H1 (cell line): ENCODE measurements at regions not wholly inside any gene's neighbourhood (a gene's known extent, or its start where the extent isn't known, plus 50 kb on each side); places are given as distances from the start of the nearest gene placed in this dataset.

Experiments
- CTBP2 ChIP-seq: IDR thresholded peaks from 2 replicates; pipeline ENCODE4 v1.7.0; 2011; ENCODE audit warnings: borderline replicate concordance, mild to moderate bottlenecking, moderate library complexity, mixed read lengths, low read length; ENCODE audit not compliant: insufficient read depth, insufficient read length
- HDAC6 ChIP-seq: IDR thresholded peaks from one replicate; pipeline ENCODE4 v1.7.1; 2012; ENCODE audit warnings: low read depth, mild to moderate bottlenecking, inconsistent platforms, low read length, moderate library complexity
- JUND ChIP-seq: IDR thresholded peaks from 2 replicates; pipeline ENCODE4 v1.6.1; 2011; ENCODE audit warnings: mild to moderate bottlenecking, improper control_type of control experiment, low read length
- NANOG ChIP-seq: IDR thresholded peaks from 2 replicates; pipeline ENCODE4 v1.6.1; 2011; ENCODE audit warnings: low read length, low read depth, mild to moderate bottlenecking, inconsistent platforms; ENCODE audit not compliant: insufficient read depth, poor library complexity, severe bottlenecking
- POLR2A ChIP-seq, 2 experiments: IDR thresholded peaks; 1 replicate in 1 of 2; 2 replicates in 1 of 2; pipeline ENCODE4 v1.6.1; 2011; ENCODE audit warnings: low read depth in 2 of 2, low read length in 2 of 2, mild to moderate bottlenecking in 2 of 2; ENCODE audit errors: control extremely low read depth in 1 of 2
- RFX5 ChIP-seq: IDR thresholded peaks from 2 replicates; pipeline ENCODE4 v1.6.1; 2011; ENCODE audit warnings: low read depth, low read length, improper control_type of control experiment, borderline replicate concordance
- SP2 ChIP-seq: IDR thresholded peaks from 2 replicates; pipeline ENCODE4 v1.6.1; 2012; ENCODE audit warnings: mild to moderate bottlenecking, low read length, inconsistent platforms
- TBP ChIP-seq: IDR thresholded peaks from 2 replicates; pipeline ENCODE4 v1.6.1; 2011; ENCODE audit warnings: low read depth, low read length, improper control_type of control experiment

DNA sequence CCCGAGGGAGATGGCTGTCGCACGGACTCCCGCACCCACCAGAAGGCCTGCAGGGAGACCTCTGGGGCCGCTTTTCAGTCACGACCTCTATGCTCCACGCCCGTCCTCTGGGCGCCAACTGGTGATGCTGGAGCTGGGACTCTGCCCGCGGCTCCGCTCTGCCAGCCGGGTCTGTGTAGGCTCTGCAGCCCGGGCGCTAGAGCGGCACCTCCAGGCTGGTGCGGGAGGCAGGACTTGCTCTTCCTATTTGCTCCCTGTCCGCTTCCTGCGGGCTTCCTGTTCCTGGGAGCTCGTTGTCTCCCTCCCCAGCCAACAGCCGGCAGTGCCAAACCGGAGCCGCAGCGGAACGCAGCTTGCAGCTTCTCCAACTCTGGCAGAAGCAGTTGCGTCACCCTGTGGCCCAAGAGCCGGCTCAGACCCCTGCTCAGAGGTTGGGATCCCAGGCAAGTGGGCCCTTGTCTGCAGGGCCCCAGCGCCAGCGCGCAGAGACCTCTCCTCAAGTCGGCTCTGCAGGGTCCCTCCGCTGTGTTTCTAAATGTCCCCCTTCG is 285.9 kb downstream of the XXYLT1 start (continued):
- TF ChIP-seq RFX5 (no peak), JUND (peak; percentile 72; the same call in 1 of the 2 replicates), HDAC6 (no peak), NANOG (no peak), CTBP2 (peak; percentile 54), SP2 (no peak), POLR2A (IDR thresholded peaks at IDR 0.05; ENCODE audit: control extremely low read depth in 1 of 2, low read depth in 2 of 2, low read length in 2 of 2) (0 out of 3 replicates have a peak, but pooled peaks of 1 of the 2 experiments have one; percentile 30), TBP (no peak)
